GM12878 (cell line): ENCODE measurements at regions not wholly inside any gene's neighbourhood (a gene's known extent, or its start where the extent isn't known, plus 50 kb on each side); places are given as distances from the start of the nearest gene placed in this dataset.

ENCODE experiments used
- ATAC-seq: fragments of 200-7000 bp; cut with Tn5 transposase; 3 replicates; pipeline ENCODE4 v1.9.1; 2020; ENCODE audit warnings: mild to moderate bottlenecking, moderate library complexity
- BruUV-seq: library from RNA; stranded (reverse); fragments of 400-500 nt; replicated peaks from 2 replicates; lab custom pipeline; 2021; lab: Mats Ljungman, UMichigan
- CTCF ChIA-PET: fragments of 300-600 bp; sonication (Branson Sonifier 250); formaldehyde crosslinking; extraction: SDS; loops from one replicate; lab custom pipeline; 2021; ENCODE audit warnings: inconsistent platforms; lab: Yijun Ruan, JAX
- POLR2A ChIA-PET: fragments of 350-600 bp; formaldehyde crosslinking; extraction: SDS; loops from one replicate; lab custom pipeline; 2021; ENCODE audit warnings: inconsistent platforms; lab: Charles Lee
- RAD21 ChIA-PET: fragments of 300-600 bp; sonication (Branson Sonifier 250); formaldehyde crosslinking; loops from one replicate; lab custom pipeline; 2023; ENCODE audit warnings: antibody characterized with exemption; ENCODE audit not compliant: unreplicated experiment; lab: Charles Lee
- SMC1A ChIA-PET: fragments of 300-600 bp; sonication (Branson Sonifier 250); formaldehyde crosslinking; loops from one replicate; lab custom pipeline; 2023; ENCODE audit not compliant: unreplicated experiment, uncharacterized antibody; lab: Charles Lee
- DNase-seq: peaks from one replicate; pipeline ENCODE4 v3.0.0-alpha.2; 2011; ENCODE audit warnings: low read depth, low spot score
- FAIRE-seq: peaks from 3 replicates; lab custom pipeline; 2011; peaks lifted over from hg19 to GRCh38; lab: Jason Lieb, UNC
- H2AFZ ChIP-seq: 2 replicates; pipeline ENCODE4 v1.6.0; 2011; ENCODE audit warnings: low read depth, low read length, control low read depth; ENCODE audit not compliant: control insufficient read depth
- H3K27ac ChIP-seq: 2 replicates; pipeline ENCODE4 v1.5.1; 2011; ENCODE audit warnings: control low read depth; ENCODE audit not compliant: control insufficient read depth, insufficient read depth
- H3K27me3 ChIP-seq, 2 experiments: replicated peaks in 1 of 2; 2 replicates each; pipeline versions ENCODE4 v1.6.0 to v1.6.1; 2011; ENCODE audit warnings: low read length in 1 of 2; ENCODE audit not compliant: control insufficient read depth in 2 of 2, insufficient read depth in 2 of 2
- H3K36me3 ChIP-seq, 2 experiments: 2 replicates each; pipeline ENCODE4 v1.5.1; 2011; ENCODE audit warnings: low read length in 1 of 2; ENCODE audit not compliant: control insufficient read depth in 2 of 2, insufficient read depth in 2 of 2
- H3K4me1 ChIP-seq: 2 replicates; pipeline ENCODE4 v1.6.1; 2011; ENCODE audit warnings: mild to moderate bottlenecking, low read length, moderate library complexity, mixed read lengths; ENCODE audit not compliant: control insufficient read depth, insufficient read depth
- H3K4me2 ChIP-seq: 2 replicates; pipeline ENCODE4 v1.6.0; 2011; ENCODE audit warnings: control low read depth; ENCODE audit not compliant: control insufficient read depth, insufficient read depth
- H3K4me3 ChIP-seq: fragments of 200-600 bp; sonication (generic); 2 replicates; pipeline ENCODE4 v1.5.1; 2016
- H3K79me2 ChIP-seq: 2 replicates; pipeline ENCODE4 v1.6.0; 2011; ENCODE audit warnings: low read length; ENCODE audit not compliant: control insufficient read depth, insufficient read depth
- H3K9ac ChIP-seq: 2 replicates; pipeline ENCODE4 v1.8.0; 2011; ENCODE audit warnings: low read length, control low read depth, mixed read lengths; ENCODE audit not compliant: control insufficient read depth, insufficient read depth
- H3K9me3 ChIP-seq: replicated peaks from 3 replicates; pipeline ENCODE4 v1.5.1; 2011; ENCODE audit warnings: mild to moderate bottlenecking, low read length; ENCODE audit not compliant: control insufficient read depth, insufficient read depth
- H4K20me1 ChIP-seq: 2 replicates; pipeline ENCODE4 v1.6.0; 2011; ENCODE audit not compliant: control insufficient read depth, insufficient read depth
- CTCF ChIP-seq, 3 experiments: IDR thresholded peaks in 2 of 3; conservative IDR thresholded peaks in 1 of 3; 2 replicates each; pipeline ENCODE4 v1.5.1; 2011; ENCODE audit warnings: low read depth in 3 of 3, low read length in 3 of 3, mild to moderate bottlenecking in 3 of 3, control low read depth in 2 of 3, moderate library complexity in 2 of 3, inconsistent platforms in 1 of 3, mixed read lengths in 1 of 3; ENCODE audit not compliant: control insufficient read depth in 2 of 3, insufficient read depth in 1 of 3; ENCODE audit errors: extremely low read depth in 1 of 3
- HDAC2 ChIP-seq: fragments of 200-600 bp; sonication (generic); IDR thresholded peaks from 2 replicates; pipeline ENCODE4 v1.6.1; 2017
- NFIC ChIP-seq: IDR thresholded peaks from 2 replicates; pipeline ENCODE4 v1.6.1; 2012; ENCODE audit warnings: low read depth, mild to moderate bottlenecking, inconsistent platforms, low read length, moderate library complexity
- NFYA ChIP-seq: IDR thresholded peaks from 2 replicates; pipeline ENCODE4 v1.6.1; 2011; ENCODE audit warnings: low read depth, mild to moderate bottlenecking, low read length, improper control_type of control experiment, borderline replicate concordance
- NFYB ChIP-seq: IDR thresholded peaks from 2 replicates; pipeline ENCODE4 v1.6.1; 2011; ENCODE audit warnings: low read depth, mild to moderate bottlenecking, low read length, improper control_type of control experiment, moderate library complexity; ENCODE audit not compliant: insufficient read depth
- NRF1 ChIP-seq: conservative IDR thresholded peaks from 2 replicates; pipeline ENCODE4 v1.6.1; 2011; ENCODE audit warnings: mild to moderate bottlenecking, low read depth, low read length, improper control_type of control experiment
- PML ChIP-seq: IDR thresholded peaks from 2 replicates; pipeline ENCODE4 v1.6.1; 2012; ENCODE audit warnings: low read length, inconsistent platforms
- POLR2AphosphoS5 ChIP-seq: IDR thresholded peaks from 2 replicates; pipeline ENCODE4 v1.6.1; 2011; ENCODE audit warnings: mild to moderate bottlenecking, low read length, inconsistent platforms
- TCF7 ChIP-seq: IDR thresholded peaks from 2 replicates; pipeline ENCODE4 v1.6.1; 2014; ENCODE audit warnings: antibody characterized with exemption, borderline replicate concordance
- YBX1 ChIP-seq: fragments of 450-650 bp; IDR thresholded peaks from 2 replicates; pipeline ENCODE4 v1.6.1; 2016; ENCODE audit warnings: antibody characterized with exemption
- ZNF24 ChIP-seq: fragments of 450-650 bp; IDR thresholded peaks from 2 replicates; pipeline ENCODE4 v1.6.1; 2017; ENCODE audit warnings: antibody characterized with exemption, mild to moderate bottlenecking
- ZZZ3 ChIP-seq: IDR thresholded peaks from 2 replicates; pipeline ENCODE4 v1.6.1; 2011; ENCODE audit warnings: low read depth; ENCODE audit not compliant: control insufficient read depth, insufficient read length
- WGBS: methylation state at CpG from one replicate; pipeline ENCODE4 v1.1.6; 2016; ENCODE audit warnings: low lambda C conversion rate; ENCODE audit not compliant: insufficient replicate concordance, insufficient coverage; ENCODE audit errors: missing lambda C conversion rate; 5-methylcytosine and 5-hydroxymethylcytosine counted together
- in situ Hi-C: fragments of 300-500 bp; cut with MboI; formaldehyde crosslinking; loops from 9 replicates; pipeline ENCODE4 v1.14.3; 2018; ENCODE audit warnings: mixed read lengths
- intact Hi-C: fragments of 100-400 bp; cut with micrococcal nuclease; formaldehyde crosslinking; loops from one replicate; pipeline ENCODE4 v1.14.2; 2022; ENCODE audit not compliant: unreplicated experiment
- TF ChIP-seq, protein P1 (sequence below): fragments of 150-350 bp; IDR thresholded peaks from 2 replicates; pipeline ENCODE4 v1.6.1; 2016; ENCODE audit warnings: low read depth, low read length

DNA sequence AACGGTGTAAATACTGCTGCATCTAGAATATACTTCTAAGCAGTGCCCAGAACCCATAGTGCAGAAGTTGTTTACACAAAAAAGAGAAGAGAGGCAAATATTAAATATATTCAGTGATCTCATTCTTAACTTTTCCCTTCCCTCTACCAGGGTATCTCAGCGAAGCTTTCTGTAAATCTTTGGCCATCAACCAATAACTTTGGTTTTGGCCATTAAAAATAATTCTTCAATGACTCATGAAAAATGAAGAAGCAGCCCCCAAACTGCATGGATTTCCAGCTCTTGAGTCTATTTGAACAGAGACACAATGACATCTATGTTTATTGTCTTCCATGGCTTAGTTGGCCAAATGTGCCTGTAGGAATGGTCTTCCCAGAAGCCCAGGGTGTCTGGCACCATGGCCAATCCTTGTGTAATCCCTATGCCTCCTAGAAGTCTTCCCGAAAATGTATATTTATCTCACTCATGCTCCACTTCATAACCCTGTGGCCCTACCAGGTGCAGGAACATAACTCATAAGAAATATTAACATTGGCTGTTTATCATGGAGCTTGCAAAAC lies 646.6 kb downstream of the TOX3 start:
- Histone ChIP-seq H3K4me3 (no peak overlapping the region), H4K20me1 (no peaks in the 10 kb centered on the region), H3K9me3 (no peaks in the 10 kb centered on the region), H3K27me3 (no peaks in the 10 kb centered on the region), H3K9ac (no peak overlapping the region), H3K4me2 (no peak overlapping the region), H3K79me2 (no peaks in the 10 kb centered on the region), H3K36me3 (no peaks in the 10 kb centered on the region), H3K4me1 (no peaks in the 10 kb centered on the region), H2AFZ (no peak overlapping the region), H3K27ac (no peak overlapping the region)
- ChIA-PET RAD21 (interaction anchor here (0.6 kb wide), 1 partner anchor 668 kb away, joined by 3 read pairs; no protein-coding TSS in a partner anchor), SMC1A (interaction anchor here (0.6 kb wide), 1 partner anchor 699 kb away, joined by 3 read pairs; no protein-coding TSS in a partner anchor), POLR2A (no interaction called here), CTCF (interaction anchor here (0.7 kb wide), 1 partner anchor 685 kb away, joined by 3 read pairs; no protein-coding TSS in a partner anchor)
- in situ Hi-C loops (no loop called here), intact Hi-C loops (no loop called here)
- TF ChIP-seq PML (no peak), ZNF24 (no peak)
- no TSS peak for BruUV-seq
- FAIRE-seq (no peak), ATAC-seq (no peak), DNase-seq (no peak)
- WGBS: 0% methylated on average over 3 of the region's 3 CpGs

DNA sequence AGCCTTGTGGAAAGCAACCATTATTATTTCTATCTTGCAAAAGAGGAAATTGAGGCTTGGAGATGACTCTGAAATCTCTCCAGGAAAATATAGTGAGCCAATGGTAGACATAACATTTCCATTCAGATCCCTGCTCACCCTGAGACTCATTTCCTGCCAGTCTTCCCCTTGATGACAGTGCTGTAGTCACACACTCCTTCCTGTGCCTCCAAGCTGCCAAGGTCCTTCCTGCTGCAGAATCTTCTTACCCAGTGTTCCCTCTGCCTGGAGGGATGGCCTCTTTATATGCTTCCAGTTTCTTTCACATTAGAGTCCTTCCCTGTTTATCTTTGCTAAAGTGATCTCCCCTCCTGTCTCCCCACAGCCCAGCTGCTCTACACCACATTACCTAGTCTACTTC lies 648.1 kb downstream of the TOX3 start:
- RAD21 ChIA-PET: no interaction called here
- BruUV-seq: no TSS peak
- Histone ChIP-seq H3K4me1 (no peaks in the 10 kb centered on the region), H3K27ac (no peak overlapping the region), H3K4me3 (no peak overlapping the region), H3K4me2 (no peak overlapping the region), H3K36me3 (no peaks in the 10 kb centered on the region), H3K9ac (no peak overlapping the region), H4K20me1 (no peaks in the 10 kb centered on the region), H2AFZ (no peak overlapping the region), H3K9me3 (no peaks in the 10 kb centered on the region), H3K79me2 (no peaks in the 10 kb centered on the region), H3K27me3 (no peaks in the 10 kb centered on the region)
- POLR2A ChIA-PET: no interaction called here
- SMC1A ChIA-PET: no interaction called here
- DNase-seq: no peak
- intact Hi-C loops (no loop called here), in situ Hi-C loops (no loop called here)
- FAIRE-seq: no peak
- ATAC-seq: no peak
- CTCF ChIA-PET: no interaction called here
- TF ChIP-seq, protein P1, sequence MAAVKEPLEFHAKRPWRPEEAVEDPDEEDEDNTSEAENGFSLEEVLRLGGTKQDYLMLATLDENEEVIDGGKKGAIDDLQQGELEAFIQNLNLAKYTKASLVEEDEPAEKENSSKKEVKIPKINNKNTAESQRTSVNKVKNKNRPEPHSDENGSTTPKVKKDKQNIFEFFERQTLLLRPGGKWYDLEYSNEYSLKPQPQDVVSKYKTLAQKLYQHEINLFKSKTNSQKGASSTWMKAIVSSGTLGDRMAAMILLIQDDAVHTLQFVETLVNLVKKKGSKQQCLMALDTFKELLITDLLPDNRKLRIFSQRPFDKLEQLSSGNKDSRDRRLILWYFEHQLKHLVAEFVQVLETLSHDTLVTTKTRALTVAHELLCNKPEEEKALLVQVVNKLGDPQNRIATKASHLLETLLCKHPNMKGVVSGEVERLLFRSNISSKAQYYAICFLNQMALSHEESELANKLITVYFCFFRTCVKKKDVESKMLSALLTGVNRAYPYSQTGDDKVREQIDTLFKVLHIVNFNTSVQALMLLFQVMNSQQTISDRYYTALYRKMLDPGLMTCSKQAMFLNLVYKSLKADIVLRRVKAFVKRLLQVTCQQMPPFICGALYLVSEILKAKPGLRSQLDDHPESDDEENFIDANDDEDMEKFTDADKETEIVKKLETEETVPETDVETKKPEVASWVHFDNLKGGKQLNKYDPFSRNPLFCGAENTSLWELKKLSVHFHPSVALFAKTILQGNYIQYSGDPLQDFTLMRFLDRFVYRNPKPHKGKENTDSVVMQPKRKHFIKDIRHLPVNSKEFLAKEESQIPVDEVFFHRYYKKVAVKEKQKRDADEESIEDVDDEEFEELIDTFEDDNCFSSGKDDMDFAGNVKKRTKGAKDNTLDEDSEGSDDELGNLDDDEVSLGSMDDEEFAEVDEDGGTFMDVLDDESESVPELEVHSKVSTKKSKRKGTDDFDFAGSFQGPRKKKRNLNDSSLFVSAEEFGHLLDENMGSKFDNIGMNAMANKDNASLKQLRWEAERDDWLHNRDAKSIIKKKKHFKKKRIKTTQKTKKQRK: no peak
- no peak for TF ChIP-seq HDAC2
- no peak for TF ChIP-seq POLR2AphosphoS5
- no peak for TF ChIP-seq ZZZ3
- no peak for TF ChIP-seq CTCF (IDR thresholded peaks at IDR 0.05 in 2 of 3, conservative IDR thresholded peaks at IDR 0.05 in 1 of 3; ENCODE audit: control insufficient read depth in 2 of 3, extremely low read depth in 1 of 3, insufficient read depth in 1 of 3, low read depth in 3 of 3, low read length in 3 of 3)
- TF ChIP-seq YBX1: no peak
- no peak for TF ChIP-seq NFYA
- TF ChIP-seq NRF1: no peak
- no peak for TF ChIP-seq NFYB
- TF ChIP-seq NFIC: no peak
- TF ChIP-seq TCF7: no peak
